ENCODE measurements at regions not wholly inside any gene's neighbourhood (a gene's known extent, or its start where the extent isn't known, plus 50 kb on each side); places are given as distances from the start of the nearest gene placed in this dataset.

DNA sequence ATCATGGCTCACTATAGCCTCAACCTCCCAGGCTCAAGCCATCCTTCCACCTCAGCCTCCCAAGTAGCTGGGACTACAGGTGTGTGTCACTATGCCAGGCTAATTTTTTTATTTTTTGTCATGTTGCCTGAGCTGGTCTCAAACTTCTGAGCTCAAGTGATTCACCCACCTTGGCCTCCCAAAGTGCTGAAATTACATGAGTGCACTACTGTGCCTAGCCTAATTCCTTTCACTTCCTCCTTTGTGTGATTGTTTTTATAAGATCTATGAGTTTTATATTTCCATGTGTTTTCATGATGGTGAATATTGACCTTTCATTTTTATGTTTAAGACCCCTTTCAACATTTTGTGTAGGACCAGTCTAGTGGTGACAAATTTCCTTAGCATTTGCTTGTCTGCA is 55.2 kb upstream of the IL12B start:
- DNase-seq = no peak

DNA sequence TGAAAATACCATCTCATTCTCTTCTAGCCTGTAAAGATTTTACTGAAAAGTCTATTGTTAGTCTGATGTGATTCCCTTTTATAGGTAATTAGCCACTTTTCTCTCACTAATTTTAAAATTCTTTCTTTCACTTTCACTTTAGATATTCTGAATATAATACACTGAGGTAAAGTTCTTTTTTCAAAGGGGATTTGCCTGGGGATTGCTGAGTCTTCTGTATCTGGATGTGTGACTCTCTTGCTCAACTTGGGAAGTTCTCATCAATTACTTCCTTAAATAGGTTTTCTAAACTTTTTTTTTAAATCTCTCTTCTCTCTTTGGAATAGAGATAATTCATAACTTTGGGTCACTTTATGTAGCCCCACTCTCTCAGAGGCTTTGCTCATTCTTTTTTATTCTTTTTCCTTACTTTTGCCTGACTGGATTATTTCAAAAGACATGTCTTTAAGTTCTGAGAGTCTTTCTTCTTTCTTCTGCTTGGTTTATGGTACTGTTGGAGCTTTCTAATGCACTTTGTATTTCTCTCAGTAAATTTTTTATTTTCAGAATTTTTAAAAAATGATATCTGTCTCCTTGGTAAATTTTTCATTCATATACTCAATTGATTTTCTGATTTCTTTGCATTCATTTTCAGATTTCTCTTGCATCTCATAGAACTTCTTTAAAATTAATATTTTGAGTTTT is 55.9 kb upstream of the IL12B start:
- DNase-seq = no peak

DNA sequence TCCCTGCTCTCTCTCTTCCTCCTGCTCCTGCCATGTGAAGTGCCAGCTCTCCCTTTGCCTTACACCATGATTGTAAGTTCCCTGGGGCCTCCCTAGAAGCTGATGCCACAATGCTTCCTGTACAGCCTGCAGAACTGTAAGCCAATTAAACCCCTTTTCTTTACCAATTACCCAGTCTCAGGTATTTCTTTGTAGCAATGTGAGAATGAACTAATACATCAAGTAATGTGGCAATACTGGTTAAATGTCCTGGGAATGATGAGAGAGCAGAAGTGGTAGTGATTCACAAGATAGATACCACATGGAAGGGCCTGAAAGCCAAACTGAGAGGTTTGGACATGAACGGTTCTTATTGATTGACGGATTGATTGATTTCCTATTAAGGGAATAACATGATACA is 62.6 kb upstream of the IL12B start:
- no peak for DNase-seq

DNA sequence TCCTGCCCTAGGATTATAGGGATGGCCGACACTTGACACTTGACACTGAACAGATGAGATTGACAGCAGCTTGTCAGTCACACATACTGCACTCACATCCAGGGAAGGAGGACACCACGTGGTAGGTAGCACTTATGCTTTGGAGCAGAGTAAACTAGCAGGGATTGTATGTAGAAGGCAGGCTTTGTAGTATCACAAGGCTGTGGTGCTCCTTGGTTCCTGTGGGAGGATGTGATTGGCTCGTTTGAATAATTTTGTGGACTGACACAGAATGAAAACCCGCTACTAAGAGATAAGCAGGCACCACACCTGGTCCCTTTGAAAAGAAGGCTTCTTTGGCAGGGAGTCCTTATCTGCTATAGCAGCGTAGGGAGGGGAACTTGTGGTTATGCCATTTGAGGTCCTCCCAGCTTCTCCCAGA is 63.6 kb upstream of the IL12B start:
- no peak for DNase-seq

DNA sequence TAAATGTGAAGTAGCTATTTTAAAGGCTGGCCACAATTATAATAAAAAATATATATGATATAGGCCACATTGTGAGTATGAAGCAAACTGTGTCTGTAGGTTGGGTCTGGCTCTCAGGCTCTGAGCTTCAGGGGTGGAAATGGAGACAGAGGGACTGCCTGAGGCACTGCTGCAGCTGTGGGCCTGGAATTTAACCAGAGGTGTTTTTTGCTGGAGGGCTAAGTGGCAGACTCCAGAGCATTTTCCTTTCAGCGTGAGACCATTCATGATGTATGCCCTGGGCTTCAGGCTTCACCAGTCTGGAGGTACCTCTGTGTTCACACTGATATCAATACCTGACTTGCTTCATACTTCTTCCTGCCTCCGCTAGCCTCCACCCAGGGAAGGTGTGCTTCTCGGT is 64.9 kb upstream of the IL12B start:
- no peak for DNase-seq

DNA sequence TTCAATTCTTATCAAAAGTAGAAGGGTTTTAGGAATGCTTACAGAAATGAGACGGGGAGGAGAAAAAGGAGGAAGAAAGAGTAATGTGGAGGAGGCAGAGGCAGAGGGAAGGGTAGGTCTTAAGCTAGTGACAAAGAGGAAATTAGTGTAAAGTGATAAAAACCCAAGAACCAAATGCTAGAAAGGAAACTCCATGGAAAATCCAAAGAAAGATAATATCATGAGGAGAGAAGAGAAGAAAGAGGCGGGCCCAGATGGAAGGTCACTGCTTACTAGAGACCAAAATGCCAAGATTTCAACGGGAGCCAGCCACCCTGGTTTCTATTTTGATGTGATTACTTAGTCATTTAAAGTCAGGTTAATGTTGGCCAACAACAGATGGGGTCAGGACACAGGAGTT is 68.6 kb upstream of the IL12B start:
- DNase-seq = no peak

DNA sequence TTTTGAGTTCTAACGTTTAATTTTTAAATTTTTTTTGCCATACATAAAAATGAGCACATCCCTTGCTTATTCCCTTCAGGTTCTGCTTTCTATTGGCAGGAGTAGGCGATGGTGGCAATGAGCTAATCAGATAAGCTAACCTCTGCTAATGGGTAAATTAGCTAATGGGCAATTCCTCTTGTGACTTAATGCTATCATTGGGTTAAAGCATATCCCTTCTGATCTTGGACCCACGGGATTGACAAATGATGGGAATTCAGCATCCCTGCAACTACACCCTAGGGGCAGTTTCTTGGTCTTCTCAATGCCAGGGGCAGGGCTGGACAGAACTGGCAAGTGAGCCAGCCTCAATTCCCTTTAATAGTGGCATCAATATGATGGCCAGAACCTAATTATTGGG is 70.2 kb upstream of the IL12B start:
- DNase-seq = no peak

DNA sequence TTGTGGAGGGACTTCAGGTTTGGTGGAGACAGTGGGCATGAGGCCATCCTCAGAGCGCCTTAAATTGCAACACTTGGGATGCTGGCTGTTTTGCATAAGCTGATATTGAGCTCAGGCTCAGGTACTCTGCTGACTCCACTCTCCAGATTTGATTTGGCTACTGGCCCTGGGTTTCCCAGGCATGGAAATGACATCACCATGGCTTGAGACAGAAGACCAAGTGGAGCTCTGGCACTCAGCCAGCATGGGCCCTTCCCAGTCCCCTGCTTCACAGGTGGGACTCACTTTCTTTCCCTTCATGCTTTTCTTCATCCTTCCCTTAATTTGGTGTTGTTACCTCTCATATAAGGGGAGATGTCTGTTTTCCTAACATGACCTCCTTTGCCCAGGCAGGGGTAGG is 72.0 kb upstream of the IL12B start:
- no peak for DNase-seq

DNA sequence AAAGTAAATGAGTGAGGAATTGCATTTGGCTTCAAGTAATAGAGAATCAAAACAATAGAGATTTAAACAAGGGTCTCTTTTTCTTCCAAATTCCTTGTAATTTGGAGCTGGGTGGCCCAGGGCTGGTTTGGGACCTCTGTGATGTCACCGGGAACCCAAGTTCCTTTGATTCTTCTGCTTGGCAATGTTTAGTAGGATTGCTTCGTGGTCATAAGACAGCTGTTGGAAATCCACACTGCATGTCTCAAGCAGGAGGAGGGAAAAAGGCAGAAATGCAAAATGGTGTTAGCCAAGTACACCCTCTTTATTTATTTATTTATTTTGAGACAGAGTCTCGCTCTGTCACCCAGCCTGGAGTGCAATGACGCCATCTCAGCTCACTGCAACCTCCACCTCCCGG is 72.6 kb upstream of the IL12B start:
- DNase-seq = no peak

DNA sequence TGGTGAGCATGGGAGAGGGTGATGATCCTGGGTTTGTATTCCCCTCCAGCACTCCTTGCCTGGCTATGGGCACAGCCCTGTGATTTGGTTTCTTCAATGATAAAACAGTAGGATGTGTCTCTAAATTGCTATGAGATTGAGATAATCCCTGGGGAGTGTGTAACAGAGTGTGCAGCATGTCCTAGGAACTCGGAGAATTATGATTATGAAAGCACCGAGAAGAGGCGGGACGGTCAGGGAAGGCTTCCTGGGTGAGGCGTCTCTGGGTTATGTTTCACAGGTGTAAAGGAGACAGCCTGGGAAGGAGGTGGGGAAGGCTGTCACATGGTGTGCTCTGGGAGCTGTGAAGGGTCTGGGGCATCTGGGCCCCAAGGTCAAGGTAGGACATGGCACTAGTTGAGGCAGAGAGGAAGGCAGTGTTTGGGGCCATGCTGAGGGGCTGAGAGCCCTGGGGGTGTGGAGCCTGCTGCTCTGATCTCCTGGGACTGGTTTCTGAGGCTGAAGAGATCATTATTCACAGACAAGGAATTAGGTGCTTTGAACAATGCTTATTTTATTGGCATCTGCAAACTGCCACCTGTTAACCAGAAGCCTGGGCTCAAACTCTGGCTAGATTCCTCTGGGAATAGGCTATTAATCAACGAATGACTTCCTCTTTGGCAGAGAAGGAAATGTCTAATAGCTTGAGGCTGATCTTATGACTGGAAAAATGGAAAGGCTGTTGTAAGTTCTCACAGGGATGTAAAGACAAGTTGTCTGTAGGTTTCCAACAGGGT is 73.8 kb upstream of the IL12B start:
- no peak for DNase-seq

DNA sequence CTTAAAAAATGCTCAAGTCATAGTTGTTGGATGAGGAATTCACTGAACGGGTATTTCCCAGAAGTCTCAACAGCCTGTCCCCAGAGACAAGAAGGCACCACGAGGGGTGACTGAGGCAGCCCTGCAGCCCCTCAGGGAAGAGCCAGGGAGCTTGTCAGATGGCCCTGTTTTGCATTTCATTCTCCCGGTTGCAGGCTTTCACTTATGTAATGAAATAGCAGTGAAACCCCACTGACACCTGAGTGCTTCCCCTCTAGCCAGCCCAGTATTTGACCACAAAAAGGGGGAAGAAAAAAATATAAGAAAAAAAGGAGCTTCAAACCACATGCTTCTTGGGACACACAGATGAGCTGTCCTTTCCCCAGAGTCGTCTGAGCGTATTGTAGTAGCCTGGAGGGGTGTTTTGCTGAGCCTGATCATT is 75.3 kb upstream of the IL12B start:
- DNase-seq = no peak

DNA sequence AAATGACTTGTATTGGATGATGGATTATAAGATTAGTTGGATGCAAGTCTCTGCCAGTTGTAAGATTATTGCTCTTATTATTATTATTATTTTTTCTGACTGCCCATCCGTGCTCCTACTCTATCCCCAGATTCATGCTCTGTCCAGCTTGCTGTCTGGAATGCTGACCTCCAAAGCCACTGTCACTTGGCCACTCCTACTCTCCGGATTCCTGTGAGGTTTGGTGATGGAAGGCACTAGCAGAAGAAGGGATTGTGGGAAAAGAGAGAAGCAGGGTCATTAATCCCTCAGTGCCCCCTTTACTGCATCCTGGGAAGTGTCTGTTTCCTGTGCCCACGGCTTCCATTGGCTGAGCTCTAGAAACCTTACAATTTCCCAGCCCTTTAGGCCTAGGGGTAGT is 76.3 kb upstream of the IL12B start:
- no peak for DNase-seq

DNA sequence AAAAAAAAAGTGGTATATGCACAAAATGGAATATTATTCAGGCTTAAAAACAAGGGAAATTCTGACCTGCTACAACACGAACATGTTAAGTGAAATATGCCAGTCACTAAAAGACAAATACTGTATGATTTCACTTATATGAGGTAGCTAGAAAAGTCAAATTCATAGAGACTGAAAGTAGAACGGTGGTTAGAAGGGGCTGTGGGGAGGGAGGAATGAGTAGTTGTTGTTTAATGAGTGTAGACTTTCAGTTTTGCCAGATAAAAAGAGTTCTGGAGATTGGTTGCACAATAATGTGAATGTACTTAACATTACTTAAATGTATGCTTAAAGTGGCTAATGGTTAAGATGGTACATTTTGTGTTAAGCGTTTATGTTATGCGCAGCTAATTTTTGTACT is 79.5 kb upstream of the IL12B start:
- DNase-seq = no peak

DNA sequence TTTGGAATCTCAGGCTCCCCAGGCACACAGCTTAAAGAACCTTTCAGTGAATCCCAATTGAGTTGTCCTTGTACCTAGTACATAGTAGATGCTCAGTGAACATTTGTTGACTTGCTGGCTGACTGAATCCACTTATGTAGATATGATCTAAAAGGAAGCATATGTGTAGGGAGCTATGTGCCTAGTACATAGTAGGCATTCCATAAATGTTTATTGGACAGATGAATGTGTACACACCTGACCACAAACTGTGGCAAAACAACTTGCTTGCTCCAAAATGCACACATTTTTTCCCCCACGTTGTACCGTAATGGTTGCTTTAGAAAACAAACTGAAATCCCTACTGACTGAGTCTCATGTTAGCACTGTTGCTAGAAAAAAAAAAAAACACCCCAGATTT is 80.2 kb upstream of the IL12B start:
- no peak for DNase-seq

DNA sequence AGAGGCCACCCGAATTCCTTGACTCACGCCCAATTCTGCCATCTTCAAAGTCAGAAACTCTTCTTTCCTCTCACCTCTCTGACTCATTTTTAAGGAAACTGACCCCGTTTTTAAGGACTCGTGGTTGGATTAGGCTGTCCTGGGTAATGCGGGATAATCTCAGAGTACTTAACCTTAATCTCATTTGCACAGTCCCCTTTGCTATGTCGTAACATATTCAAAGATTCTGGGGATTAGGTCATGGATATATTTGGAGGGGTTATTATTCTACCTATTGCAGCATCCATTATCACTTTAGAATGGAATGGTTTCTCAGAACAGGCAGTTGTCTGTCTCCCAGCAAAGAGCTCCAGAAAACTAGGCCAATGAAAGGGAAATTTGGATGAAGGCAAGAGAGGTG is 80.8 kb upstream of the IL12B start:
- DNase-seq = no peak

DNA sequence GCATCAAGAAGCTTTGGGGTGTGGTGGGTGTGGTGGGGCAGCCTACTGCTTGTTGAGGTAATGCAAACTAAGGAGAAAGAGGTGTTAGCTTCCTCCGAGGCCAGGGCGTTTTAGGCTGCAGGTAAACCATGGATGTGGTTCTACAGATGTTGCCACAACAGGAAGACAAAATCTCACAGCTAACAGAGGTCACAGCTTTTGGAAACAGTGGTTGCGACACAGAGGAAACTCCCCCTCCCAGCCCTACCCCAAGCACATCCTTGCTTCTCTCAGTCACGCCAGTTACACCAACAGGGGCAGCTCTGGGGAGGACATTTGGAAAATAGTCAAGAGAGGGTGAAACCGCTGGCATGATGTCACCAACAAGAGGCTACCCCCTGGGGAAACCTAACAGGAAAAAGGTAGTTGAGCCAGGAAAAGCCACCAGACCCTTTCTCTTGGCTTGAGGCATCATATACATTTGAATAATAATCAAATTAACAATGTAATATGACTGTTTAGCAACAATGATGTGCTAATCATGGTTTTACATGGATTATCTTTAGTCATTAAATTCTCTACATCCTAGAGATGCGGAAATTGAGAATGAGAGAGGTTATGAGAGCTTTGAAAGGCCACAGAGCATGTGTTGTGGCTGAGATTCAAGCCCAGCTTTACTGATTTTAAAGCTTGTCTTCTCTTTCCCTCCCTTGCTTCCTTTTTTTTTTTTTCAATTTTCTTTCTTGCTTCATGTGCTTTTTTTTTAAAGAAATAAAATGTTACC is 82.2 kb upstream of the IL12B start:
- no peak for DNase-seq

DNA sequence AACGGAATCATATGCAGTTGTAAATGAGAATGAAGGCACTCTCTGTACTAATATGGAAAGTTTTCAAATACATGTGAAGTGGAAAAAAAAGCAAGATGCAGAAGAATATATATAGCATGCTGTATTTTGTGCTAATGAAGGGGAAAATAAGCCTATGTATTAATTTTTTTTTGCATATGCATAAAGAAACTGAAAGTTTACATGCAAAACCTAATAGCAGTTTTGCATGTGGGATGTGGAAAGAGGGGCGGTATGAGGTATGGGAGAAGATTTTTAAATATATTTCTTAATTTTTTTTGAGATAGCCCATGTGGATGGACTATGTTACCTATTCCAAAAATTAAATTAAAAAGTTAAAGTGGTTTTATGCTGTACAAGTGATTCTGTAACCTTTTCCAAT is 83.7 kb upstream of the IL12B start:
- no peak for DNase-seq

DNA sequence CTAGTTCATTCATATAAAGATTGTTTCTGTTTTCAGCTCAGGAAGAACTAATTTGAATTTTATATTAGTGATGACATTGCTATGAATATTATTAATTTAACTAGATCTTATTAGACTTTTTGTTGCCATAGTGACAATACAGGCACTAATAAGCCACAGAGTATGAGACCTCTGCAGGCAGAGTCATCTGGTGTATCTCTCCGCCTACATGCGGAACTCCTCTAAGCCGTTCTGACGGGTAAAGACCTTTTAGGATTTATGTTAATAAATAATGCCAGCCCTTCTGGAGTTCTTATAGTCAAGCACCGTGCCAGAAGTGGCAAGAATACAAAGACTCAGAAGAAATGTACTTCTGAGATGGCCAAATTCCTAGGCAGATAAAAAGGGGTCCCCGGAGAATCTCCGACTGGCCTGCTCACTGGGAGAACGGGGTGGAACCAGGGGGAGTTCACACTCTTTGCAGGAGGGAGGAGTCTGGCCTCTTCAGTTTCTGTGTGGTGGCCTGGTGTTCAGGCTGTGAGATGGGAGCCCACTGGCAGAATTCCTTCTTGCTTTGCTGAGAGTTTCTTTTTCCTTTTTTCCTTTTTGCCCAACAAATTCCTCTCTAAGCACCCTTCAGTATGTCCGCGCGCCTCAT is 85.1 kb upstream of the IL12B start:
- DNase-seq = no peak

DNA sequence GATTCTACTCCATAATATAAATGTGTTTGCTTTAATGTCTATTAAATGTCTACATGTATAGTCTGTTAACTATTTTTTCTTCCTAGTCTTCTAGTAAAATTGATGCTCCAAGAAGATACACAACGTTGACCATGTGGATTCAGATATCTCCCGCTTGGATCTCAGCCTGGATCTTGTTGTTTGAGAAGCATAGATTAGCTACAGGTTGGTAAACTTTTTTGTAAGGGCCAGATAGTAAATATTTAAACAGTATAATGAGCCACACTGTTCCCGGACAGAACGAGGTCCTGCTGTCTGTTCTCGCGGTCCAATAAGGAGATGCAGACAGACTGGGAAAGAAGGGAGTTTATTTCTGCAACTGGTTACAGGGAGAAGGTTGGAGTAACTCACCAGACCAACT is 86.2 kb upstream of the IL12B start:
- DNase-seq = no peak

DNA sequence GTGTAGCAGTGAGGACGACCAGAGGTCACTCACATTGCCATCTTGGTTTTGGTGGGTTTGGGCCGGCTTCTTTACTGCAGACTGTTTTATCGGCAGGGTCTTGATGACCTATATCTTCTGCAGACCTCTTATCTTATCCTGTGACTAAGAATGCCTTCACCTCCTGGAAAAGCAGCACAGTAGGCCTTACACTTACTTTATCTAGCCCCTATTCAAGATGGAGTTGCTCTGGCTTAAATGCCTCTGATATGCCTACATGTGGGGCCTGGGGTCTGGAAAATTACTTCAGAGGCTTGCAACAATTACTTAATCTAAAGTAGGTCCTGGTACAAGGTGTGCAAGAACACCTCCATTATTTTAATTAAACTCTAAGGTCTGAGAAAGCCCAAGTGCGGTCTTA is 86.9 kb upstream of the IL12B start:
- DNase-seq = no peak

DNA sequence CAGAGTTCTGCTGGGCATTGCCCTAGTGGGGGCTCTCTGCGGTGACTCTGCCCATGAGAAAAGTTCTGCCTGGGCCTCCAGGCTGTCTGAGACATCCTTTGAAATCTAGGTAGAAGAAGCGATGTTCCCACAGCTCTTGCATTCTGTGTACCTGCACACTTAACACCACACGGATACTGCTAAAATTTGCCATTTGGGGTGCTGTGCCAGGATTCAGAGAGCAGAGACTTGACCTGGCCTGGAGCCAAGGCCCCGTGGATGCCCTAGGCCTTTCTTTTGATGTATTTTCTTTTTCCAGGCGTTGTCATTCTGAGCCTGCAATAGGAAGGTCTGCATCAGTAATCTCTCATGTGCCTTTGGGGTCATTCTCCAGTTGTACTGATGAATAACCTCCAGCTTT is 89.3 kb upstream of the IL12B start:
- DNase-seq = no peak

DNA sequence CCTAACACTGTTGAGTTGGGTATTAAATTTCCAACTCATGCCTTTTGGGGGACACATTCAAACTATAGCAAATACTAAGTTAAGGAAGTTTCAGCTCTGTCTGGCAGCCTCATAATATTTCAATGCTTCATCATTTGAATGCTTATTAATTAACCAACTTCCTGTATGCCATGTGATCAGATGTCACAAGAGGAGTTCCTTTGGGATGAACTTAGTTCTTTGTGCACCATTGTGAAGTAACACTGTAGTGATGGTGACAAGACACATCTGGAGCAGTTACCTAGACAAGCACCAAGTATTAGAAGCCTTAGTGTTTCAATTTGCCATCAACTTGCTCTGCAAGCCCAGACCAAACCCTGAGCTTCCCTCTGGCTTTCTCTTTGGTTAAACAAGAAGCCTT is 90.7 kb upstream of the IL12B start:
- DNase-seq = no peak

DNA sequence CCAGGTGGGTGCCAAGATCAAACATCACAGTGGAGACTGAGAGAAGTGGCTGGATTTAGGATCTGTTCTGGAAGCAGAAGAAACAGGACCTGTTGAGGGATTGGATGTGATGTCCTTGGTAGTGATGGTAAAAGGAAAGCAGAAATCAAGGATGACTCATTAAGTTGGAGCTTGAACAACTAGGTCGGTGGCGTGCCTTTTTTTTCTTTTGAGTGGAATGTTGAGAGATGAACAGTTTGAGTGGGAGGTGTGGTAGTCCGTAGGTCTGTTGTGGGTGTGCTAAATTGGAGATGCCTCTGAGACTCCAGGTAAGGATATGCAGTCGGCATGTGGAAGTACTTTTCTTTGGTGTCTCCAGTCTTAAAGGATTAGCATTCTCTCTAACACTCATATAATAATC is 92.1 kb upstream of the IL12B start:
- no peak for DNase-seq

All from hindlimb muscle (tissue), 1 donor.